Hepatocyte (in vitro differentiated cells): ENCODE measurements at regions not wholly inside any gene's neighbourhood (a gene's known extent, or its start where the extent isn't known, plus 50 kb on each side); places are given as distances from the start of the nearest gene placed in this dataset.
"Not testable (repeated sequence)": the region's sequence is repeated elsewhere in the genome, so short reads cannot be mapped to it uniquely, and the experiment has no call there.

Experiments
- CTCF ChIP-seq: fragments of 200-600 bp; sonication (generic); IDR thresholded peaks from 2 replicates; pipeline ENCODE4 v1.5.1; 2016; ENCODE audit warnings: antibody characterized with exemption, mild to moderate bottlenecking; ENCODE audit not compliant: poor library complexity
- EZH2 ChIP-seq: fragments of 200-600 bp; sonication (generic); IDR thresholded peaks from 2 replicates; pipeline ENCODE4 v1.6.1; 2016; ENCODE audit warnings: antibody characterized with exemption, mild to moderate bottlenecking, borderline replicate concordance
- EZH2phosphoT487 ChIP-seq: fragments of 200-600 bp; sonication (generic); IDR thresholded peaks from one replicate; pipeline ENCODE4 v1.6.1; 2018; ENCODE audit warnings: antibody characterized with exemption, mild to moderate bottlenecking, low read depth, moderate library complexity; ENCODE audit not compliant: unreplicated experiment, severe bottlenecking

GRCh38 chr7:37552439-37552838, 103.8 kb upstream of the ELMO1 start:
- not testable (repeated sequence) for TF ChIP-seq CTCF, EZH2, EZH2phosphoT487
